ENCODE measurements at regions not wholly inside any gene's neighbourhood (a gene's known extent, or its start where the extent isn't known, plus 50 kb on each side); places are given as distances from the start of the nearest gene placed in this dataset.

DNA sequence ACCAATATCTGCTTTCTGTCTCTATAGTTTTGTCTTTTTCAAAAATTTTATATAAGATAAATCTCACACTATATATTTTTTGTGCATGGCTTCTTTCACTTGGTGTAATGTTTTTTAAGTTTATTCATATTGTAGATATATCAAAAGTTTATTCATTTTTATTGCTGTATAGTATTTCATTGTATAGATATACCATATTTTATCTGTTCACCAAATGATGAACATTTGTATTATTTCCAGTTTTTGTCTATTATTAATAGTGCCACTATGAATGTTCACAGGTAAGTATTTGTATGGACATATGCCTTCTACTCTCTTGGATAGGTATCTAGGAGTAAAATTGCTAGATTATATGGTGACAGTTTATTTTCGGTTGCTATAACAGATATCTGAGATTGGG lies 289.5 kb upstream of the CITED2 start:
- TF ChIP-seq, protein P1, sequence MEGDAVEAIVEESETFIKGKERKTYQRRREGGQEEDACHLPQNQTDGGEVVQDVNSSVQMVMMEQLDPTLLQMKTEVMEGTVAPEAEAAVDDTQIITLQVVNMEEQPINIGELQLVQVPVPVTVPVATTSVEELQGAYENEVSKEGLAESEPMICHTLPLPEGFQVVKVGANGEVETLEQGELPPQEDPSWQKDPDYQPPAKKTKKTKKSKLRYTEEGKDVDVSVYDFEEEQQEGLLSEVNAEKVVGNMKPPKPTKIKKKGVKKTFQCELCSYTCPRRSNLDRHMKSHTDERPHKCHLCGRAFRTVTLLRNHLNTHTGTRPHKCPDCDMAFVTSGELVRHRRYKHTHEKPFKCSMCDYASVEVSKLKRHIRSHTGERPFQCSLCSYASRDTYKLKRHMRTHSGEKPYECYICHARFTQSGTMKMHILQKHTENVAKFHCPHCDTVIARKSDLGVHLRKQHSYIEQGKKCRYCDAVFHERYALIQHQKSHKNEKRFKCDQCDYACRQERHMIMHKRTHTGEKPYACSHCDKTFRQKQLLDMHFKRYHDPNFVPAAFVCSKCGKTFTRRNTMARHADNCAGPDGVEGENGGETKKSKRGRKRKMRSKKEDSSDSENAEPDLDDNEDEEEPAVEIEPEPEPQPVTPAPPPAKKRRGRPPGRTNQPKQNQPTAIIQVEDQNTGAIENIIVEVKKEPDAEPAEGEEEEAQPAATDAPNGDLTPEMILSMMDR (IDR thresholded peaks at IDR 0.05), result no peak
- TF ChIP-seq POLR2A (IDR thresholded peaks at IDR 0.05), result no peak

Measured in Peyer's patch (tissue), 4 donors.